PC-3 (cell line): ENCODE measurements at regions not wholly inside any gene's neighbourhood (a gene's known extent, or its start where the extent isn't known, plus 50 kb on each side); places are given as distances from the start of the nearest gene placed in this dataset.

ENCODE experiments used
- ATAC-seq: fragments of 200-7000 bp; cut with Tn5 transposase; 2 replicates; pipeline ENCODE4 v1.9.1; 2020; ENCODE audit warnings: mild to moderate bottlenecking, moderate library complexity
- BruUV-seq: library from RNA; stranded (reverse); fragments of 400-500 nt; replicated peaks from 2 replicates; lab custom pipeline; 2021; lab: Mats Ljungman, UMichigan
- CTCF ChIA-PET: fragments of 300-600 bp; sonication (Branson Sonifier 250); formaldehyde crosslinking; loops from one replicate; lab custom pipeline; 2022; ENCODE audit warnings: antibody characterized with exemption; lab: Charles Lee
- POLR2A ChIA-PET: fragments of 300-600 bp; sonication (Branson Sonifier 250); formaldehyde crosslinking; loops from one replicate; lab custom pipeline; 2022; ENCODE audit warnings: antibody characterized with exemption; ENCODE audit not compliant: unreplicated experiment; lab: Charles Lee
- DNase-seq: peaks from one replicate; pipeline ENCODE4 v3.0.0-alpha.2; 2015
- H2AFZ ChIP-seq: fragments of 300-600 bp; sonication (generic); 2 replicates; pipeline ENCODE4 v1.6.0; 2016; ENCODE audit warnings: antibody characterized with exemption, low read length
- H3F3A ChIP-seq: fragments of 300-600 bp; sonication (generic); one replicate; pipeline ENCODE4 v1.6.0; 2017; ENCODE audit warnings: antibody characterized with exemption, low read length, control low read depth, mild to moderate bottlenecking; ENCODE audit not compliant: unreplicated experiment
- H3K27ac ChIP-seq: fragments of 300-600 bp; sonication (generic); 2 replicates; pipeline ENCODE4 v1.5.1; 2016; ENCODE audit warnings: mild to moderate bottlenecking, low read length
- H3K27me3 ChIP-seq: fragments of 300-600 bp; sonication (generic); 2 replicates; pipeline ENCODE4 v1.6.1; 2016; ENCODE audit warnings: low read length, mixed read lengths
- H3K36me3 ChIP-seq: fragments of 300-600 bp; sonication (generic); 2 replicates; pipeline ENCODE4 v1.6.1; 2016; ENCODE audit warnings: low read depth, mixed run types, low read length, mixed read lengths
- H3K4me1 ChIP-seq: fragments of 300-600 bp; sonication (generic); 2 replicates; pipeline ENCODE4 v1.5.1; 2016; ENCODE audit warnings: low read length; ENCODE audit not compliant: insufficient read depth
- H3K4me2 ChIP-seq: fragments of 300-600 bp; sonication (generic); 2 replicates; pipeline ENCODE4 v1.6.0; 2016; ENCODE audit warnings: low read length
- H3K4me3 ChIP-seq: fragments of 300-600 bp; sonication (generic); 2 replicates; pipeline ENCODE4 v1.5.1; 2016; ENCODE audit warnings: mild to moderate bottlenecking, low read length, mixed read lengths
- H3K79me2 ChIP-seq: fragments of 300-600 bp; sonication (generic); 2 replicates; pipeline ENCODE4 v1.6.1; 2017; ENCODE audit warnings: low read length, mixed read lengths
- H3K9ac ChIP-seq: fragments of 300-600 bp; sonication (generic); 2 replicates; pipeline ENCODE4 v1.6.0; 2016; ENCODE audit warnings: mild to moderate bottlenecking, low read length
- H3K9me2 ChIP-seq: fragments of 300-600 bp; sonication (generic); replicated peaks from 2 replicates; pipeline ENCODE4 v1.6.1; 2016; ENCODE audit warnings: mixed run types, low read length, mixed read lengths
- H3K9me3 ChIP-seq: fragments of 300-600 bp; sonication (generic); 2 replicates; pipeline ENCODE4 v1.6.1; 2016; ENCODE audit warnings: low read length, mixed read lengths
- H4K20me1 ChIP-seq: fragments of 300-600 bp; sonication (generic); 2 replicates; pipeline ENCODE4 v1.6.1; 2016; ENCODE audit warnings: low read length, mixed read lengths
- CTCF ChIP-seq: fragments of 300-600 bp; sonication (generic); conservative IDR thresholded peaks from 2 replicates; pipeline ENCODE4 v1.5.1; 2017; ENCODE audit warnings: antibody characterized with exemption, low read depth, mild to moderate bottlenecking, low read length
- EZH2 ChIP-seq: fragments of 300-600 bp; sonication (generic); IDR thresholded peaks from one replicate; pipeline ENCODE4 v1.6.1; 2017; ENCODE audit warnings: antibody characterized with exemption, mild to moderate bottlenecking, low read length; ENCODE audit not compliant: unreplicated experiment
- EZH2phosphoT487 ChIP-seq: fragments of 300-600 bp; sonication (generic); IDR thresholded peaks from 2 replicates; pipeline ENCODE4 v1.6.1; 2018; ENCODE audit warnings: mild to moderate bottlenecking, antibody characterized with exemption, low read length, borderline replicate concordance
- intact Hi-C: fragments of 100-400 bp; cut with micrococcal nuclease; formaldehyde crosslinking; loops from 2 replicates; pipeline ENCODE4 v1.9.0; 2023

- no peaks in the 10 kb centered on the region for H4K20me1 ChIP-seq
- H3K9me3 ChIP-seq: no peaks in the 10 kb centered on the region
- no peaks in the 10 kb centered on the region for H3F3A ChIP-seq
- intact Hi-C loops: no loop called here
- DNase-seq (no peak), ATAC-seq (no peak)
- TF ChIP-seq EZH2phosphoT487 (no peak), CTCF (no peak), EZH2 (no peak)
- H3K4me1 ChIP-seq: no peaks in the 10 kb centered on the region
- no peaks in the 10 kb centered on the region for H3K9me2 ChIP-seq
- no peaks in the 10 kb centered on the region for H3K79me2 ChIP-seq
- 0 out of 2 replicates have a peak, but pooled peaks cover 5% of the 10 kb centered on the region for H3K27me3 ChIP-seq
- BruUV-seq: no TSS peak
- H3K36me3 ChIP-seq: no peaks in the 10 kb centered on the region
- H2AFZ ChIP-seq: no peak overlapping the region
- CTCF ChIA-PET: no interaction called here
- H3K9ac ChIP-seq: no peak overlapping the region
- POLR2A ChIA-PET: no interaction called here
- no peak overlapping the region for H3K4me3 ChIP-seq
- no peak overlapping the region for H3K27ac ChIP-seq
- H3K4me2 ChIP-seq: no peak overlapping the region
These were observed 2347.9 kb upstream of the ACO1 start for GRCh38 chr9:30036558-30036957.

GRCh38 chr9:30039712-30040111 is 2344.7 kb upstream of the ACO1 start:
- no peak overlapping the region for H3K4me3 ChIP-seq
- no peaks in the 10 kb centered on the region for H3K79me2 ChIP-seq
- ATAC-seq (peak; percentile 37; the same call in 1 of the 2 replicates), DNase-seq (peak; percentile 3)
- intact Hi-C loops: no loop called here
- H3K4me1 ChIP-seq: no peaks in the 10 kb centered on the region
- H4K20me1 ChIP-seq: no peaks in the 10 kb centered on the region
- no peak overlapping the region for H3K27ac ChIP-seq
- H3K4me2 ChIP-seq: no peak overlapping the region
- ChIA-PET CTCF (no interaction called here), POLR2A (no interaction called here)
- no peak overlapping the region for H3K9ac ChIP-seq
- no peaks in the 10 kb centered on the region for H3K9me2 ChIP-seq
- BruUV-seq: no TSS peak
- H3K9me3 ChIP-seq: no peaks in the 10 kb centered on the region
- H3K27me3 ChIP-seq: 0 out of 2 replicates have a peak, but pooled peaks cover 5% of the 10 kb centered on the region
- no peaks in the 10 kb centered on the region for H3K36me3 ChIP-seq
- H2AFZ ChIP-seq: no peak overlapping the region
- TF ChIP-seq EZH2phosphoT487 (no peak), CTCF (0 out of 2 replicates have a peak, but pooled peaks have one; percentile 8), EZH2 (no peak)
- no peaks in the 10 kb centered on the region for H3F3A ChIP-seq

- TF ChIP-seq EZH2phosphoT487: no peak
- no peak for TF ChIP-seq CTCF
- TF ChIP-seq EZH2: no peak
- H3K9me3 ChIP-seq: no peaks in the 10 kb centered on the region
- no peaks in the 10 kb centered on the region for H3K27me3 ChIP-seq
- no peaks in the 10 kb centered on the region for H3K9me2 ChIP-seq
- no TSS peak for BruUV-seq
- ATAC-seq (no peak), DNase-seq (no peak)
- H3K36me3 ChIP-seq: no peaks in the 10 kb centered on the region
- H3K4me3 ChIP-seq: no peak overlapping the region
- no peaks in the 10 kb centered on the region for H3F3A ChIP-seq
- no peaks in the 10 kb centered on the region for H4K20me1 ChIP-seq
- H3K4me2 ChIP-seq: no peak overlapping the region
- H3K9ac ChIP-seq: no peak overlapping the region
- no peaks in the 10 kb centered on the region for H3K79me2 ChIP-seq
- H3K27ac ChIP-seq: no peak overlapping the region
- no peaks in the 10 kb centered on the region for H3K4me1 ChIP-seq
- intact Hi-C loops: no loop called here
- ChIA-PET CTCF (no interaction called here), POLR2A (no interaction called here)
- no peak overlapping the region for H2AFZ ChIP-seq
These were observed 2336.0 kb upstream of the ACO1 start for GRCh38 chr9:30048396-30048795.
